Central memory CD8-positive, alpha-beta T cell (primary cell): ENCODE measurements at regions not wholly inside any gene's neighbourhood (a gene's known extent, or its start where the extent isn't known, plus 50 kb on each side); places are given as distances from the start of the nearest gene placed in this dataset.

Source experiments
- ATAC-seq: fragments of 150-1000 bp; cut with Tn5 transposase; replicated peaks from 2 replicates; pipeline ENCODE4 v1.10.0; 2022; ENCODE audit warnings: mild to moderate bottlenecking, moderate FRiP score, moderate number of reproducible peaks; ENCODE audit not compliant: poor library complexity, severe bottlenecking; ENCODE audit errors: extremely low read depth
- DNase-seq, 2 donors: peaks; one replicate each; pipeline ENCODE4 v3.0.0; 2021; ENCODE audit warnings: low spot score in 2 of 2
- H3K27ac Mint-ChIP-seq: one replicate; pipeline ENCODE4 v1.8.0; 2022; ENCODE audit warnings: low read depth, mild to moderate bottlenecking, moderate library complexity, mixed read lengths
- H3K27me3 Mint-ChIP-seq: one replicate; pipeline ENCODE4 v1.8.0; 2022; ENCODE audit warnings: mixed read lengths
- H3K36me3 Mint-ChIP-seq: one replicate; pipeline ENCODE4 v1.8.0; 2022; ENCODE audit warnings: mild to moderate bottlenecking, moderate library complexity, mixed read lengths; ENCODE audit not compliant: insufficient read depth
- H3K4me1 Mint-ChIP-seq: one replicate; pipeline ENCODE4 v1.8.0; 2022; ENCODE audit warnings: mixed read lengths
- H3K4me3 Mint-ChIP-seq: one replicate; pipeline ENCODE4 v1.8.0; 2022; ENCODE audit warnings: mild to moderate bottlenecking, moderate library complexity, mixed read lengths
- H3K9me3 Mint-ChIP-seq: one replicate; pipeline ENCODE4 v1.8.0; 2022; ENCODE audit warnings: mixed read lengths

DNA sequence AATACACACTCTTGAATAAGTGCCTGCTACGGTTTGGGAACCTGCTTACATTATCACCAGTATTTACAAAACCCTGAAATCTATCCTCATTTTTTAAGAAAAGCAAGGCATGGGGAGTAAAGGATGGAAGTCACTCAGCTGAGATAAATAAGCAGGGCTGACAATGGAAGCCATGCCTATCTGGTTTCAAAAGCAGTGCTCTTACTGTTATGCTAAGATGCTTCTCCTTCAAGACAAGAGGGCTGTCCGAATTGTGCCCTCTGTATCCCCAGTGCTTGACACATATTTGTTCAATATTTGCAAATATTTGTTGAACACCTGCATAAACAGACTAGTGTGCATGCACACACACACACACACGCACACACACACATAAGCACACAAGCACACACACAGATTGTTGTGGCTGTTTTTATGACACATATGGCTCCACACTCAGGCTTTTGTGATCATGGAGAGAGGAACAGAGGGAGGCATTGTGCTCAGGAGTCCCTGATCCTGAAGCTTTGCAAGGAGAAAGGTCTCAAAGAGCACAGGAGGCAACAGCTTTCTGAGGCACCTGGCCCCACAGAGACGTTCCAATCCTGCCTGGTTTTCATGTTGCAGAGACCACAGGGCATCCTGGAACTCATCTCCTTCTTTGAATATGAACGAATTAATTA is 401.6 kb upstream of the CDH11 start:
- no peak for ATAC-seq
- Mint-ChIP-seq H3K4me3 (no peak overlapping the region), H3K36me3 (no peaks in the 10 kb centered on the region), H3K4me1 (no peaks in the 10 kb centered on the region), H3K9me3 (peaks cover 16% of the 10 kb centered on the region), H3K27ac (no peak overlapping the region), H3K27me3 (no peaks in the 10 kb centered on the region)
- no peak for DNase-seq

DNA sequence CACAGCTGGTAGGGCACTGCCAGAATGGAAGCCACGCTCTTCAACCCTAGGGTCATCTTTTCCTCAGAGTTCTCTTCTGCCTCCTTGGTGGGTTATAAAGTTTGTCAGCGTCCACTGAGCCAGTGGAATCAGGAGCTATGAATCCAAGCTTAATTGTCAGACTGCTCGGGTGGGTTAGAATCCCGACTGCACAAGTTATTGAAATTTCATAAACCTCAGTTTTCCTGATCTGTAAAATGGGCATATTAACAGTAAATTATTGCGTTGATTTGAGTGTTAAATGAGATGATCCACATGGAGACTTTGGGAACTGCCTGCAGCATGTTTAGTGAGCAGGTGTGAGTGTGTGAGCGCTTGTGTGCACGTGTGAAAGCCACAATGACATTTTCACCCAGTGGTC is 400.5 kb upstream of the CDH11 start:
- Mint-ChIP-seq H3K4me1 (no peaks in the 10 kb centered on the region), H3K4me3 (no peak overlapping the region), H3K27me3 (no peaks in the 10 kb centered on the region), H3K36me3 (no peaks in the 10 kb centered on the region), H3K27ac (no peak overlapping the region), H3K9me3 (peaks cover 16% of the 10 kb centered on the region)
- DNase-seq (no peak), ATAC-seq (no peak)

DNA sequence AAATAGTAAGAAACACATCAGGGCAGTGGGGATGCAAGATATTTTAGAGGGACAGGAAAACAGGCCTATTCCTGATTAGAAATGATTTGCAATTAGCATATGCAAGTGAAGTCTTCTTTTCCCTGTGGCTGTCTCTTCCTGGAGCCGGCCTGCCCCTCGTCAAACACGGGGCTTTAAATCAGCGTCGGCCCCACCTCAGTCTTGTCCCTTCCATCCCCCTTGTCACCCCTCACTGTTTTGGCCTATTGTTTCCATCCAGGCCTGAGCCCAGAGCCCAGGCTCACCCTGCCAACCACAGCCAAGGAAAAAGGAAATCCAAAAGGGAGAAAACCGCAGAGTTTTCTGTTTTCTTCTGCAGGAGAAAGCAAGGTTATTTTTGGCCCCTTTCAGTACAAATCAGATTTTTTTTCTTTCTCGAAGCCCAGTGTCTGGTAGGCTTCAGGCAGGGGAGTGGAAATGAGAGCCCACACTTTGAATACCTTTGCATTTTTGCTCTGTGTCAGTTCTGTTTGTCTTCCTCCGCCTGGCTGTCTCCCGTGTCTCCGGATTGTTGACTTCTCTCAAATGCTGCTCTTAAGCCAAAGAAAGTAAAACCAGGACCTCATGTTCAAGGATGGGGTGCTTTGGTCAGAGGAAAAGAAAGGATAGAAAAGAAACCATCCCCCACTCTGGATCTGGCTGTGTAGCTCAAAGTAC is 399.9 kb upstream of the CDH11 start:
- Mint-ChIP-seq H3K9me3 (peaks cover 17% of the 10 kb centered on the region), H3K4me3 (no peak overlapping the region), H3K27me3 (no peaks in the 10 kb centered on the region), H3K36me3 (no peaks in the 10 kb centered on the region), H3K4me1 (no peaks in the 10 kb centered on the region), H3K27ac (peak overlapping the region; percentile 9)
- DNase-seq (no peak), ATAC-seq (no peak)

DNA sequence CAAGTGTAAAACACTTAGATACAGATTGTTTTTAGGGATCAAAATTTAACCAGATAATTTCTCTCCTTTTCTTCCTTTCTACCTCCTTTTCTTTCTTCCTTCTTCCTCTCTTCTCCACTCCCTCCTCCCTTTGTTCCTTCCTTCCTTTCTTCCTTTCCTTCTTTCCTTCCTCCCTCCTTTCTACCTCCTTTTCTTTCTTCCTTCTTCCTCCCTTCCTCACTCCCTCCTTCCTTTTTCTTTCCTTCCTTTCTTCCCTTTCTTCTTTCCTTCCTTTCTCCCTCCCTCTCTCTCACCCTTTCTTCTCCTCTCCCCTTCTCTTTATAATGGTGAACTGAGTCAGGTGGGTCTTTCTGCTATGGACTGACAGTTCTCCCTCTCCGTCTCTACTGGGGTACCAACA is 397.5 kb upstream of the CDH11 start:
- Mint-ChIP-seq H3K4me3 (no peak overlapping the region), H3K27ac (no peak overlapping the region), H3K9me3 (peaks cover 32% of the 10 kb centered on the region), H3K27me3 (no peaks in the 10 kb centered on the region), H3K36me3 (no peaks in the 10 kb centered on the region), H3K4me1 (no peaks in the 10 kb centered on the region)
- DNase-seq (no peak), ATAC-seq (no peak)

DNA sequence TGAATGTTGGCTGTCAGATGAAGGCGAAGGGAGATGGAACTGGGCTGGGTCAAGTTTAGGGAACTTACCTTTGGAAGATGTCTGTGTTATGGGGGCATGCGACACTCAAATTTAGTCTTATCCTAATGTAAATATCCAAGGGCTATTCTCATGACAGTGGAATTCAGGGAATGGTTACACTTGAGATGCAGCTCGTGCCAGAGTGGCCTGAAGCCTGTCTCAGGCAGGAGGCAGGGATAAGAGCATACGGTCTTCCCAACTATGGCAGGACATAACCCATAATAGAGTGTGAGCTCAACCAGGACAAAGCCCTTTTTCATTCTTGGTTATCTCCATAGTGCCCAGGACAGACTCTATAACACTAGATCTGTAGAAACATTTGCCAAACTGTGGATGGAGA is 393.3 kb upstream of the CDH11 start:
- no peaks in the 10 kb centered on the region for H3K4me1 Mint-ChIP-seq
- H3K36me3 Mint-ChIP-seq, result no peaks in the 10 kb centered on the region

DNA sequence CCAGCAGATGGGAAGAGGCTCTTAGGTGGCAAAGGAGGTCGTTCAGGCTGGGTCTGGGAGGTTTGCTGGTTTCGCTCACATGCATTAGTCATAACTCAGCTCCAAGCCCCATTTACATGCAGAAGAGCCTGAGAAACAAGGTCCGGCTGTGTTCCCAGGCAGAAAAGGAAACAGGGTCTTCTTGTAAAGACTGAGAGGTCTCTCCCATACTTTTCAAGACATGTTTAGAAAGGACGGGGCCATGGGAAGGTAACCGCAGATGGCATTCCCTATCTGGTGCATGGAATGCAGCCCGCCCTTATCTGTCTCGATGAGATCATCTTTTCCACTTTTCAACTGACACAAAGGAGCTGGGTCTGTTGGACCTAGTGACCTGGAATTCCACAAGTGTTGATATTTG is 389.0 kb upstream of the CDH11 start:
- Mint-ChIP-seq H3K27me3 (no peaks in the 10 kb centered on the region), H3K27ac (no peak overlapping the region), H3K4me1 (no peaks in the 10 kb centered on the region), H3K4me3 (no peak overlapping the region), H3K9me3 (peaks cover 35% of the 10 kb centered on the region), H3K36me3 (no peaks in the 10 kb centered on the region)
- ATAC-seq, result no peak
- no peak for DNase-seq

More for the DNA sequence above, 393.3 kb upstream of the CDH11 start:
- Mint-ChIP-seq H3K27ac (no peak overlapping the region), H3K4me3 (no peak overlapping the region), H3K9me3 (peaks cover 26% of the 10 kb centered on the region), H3K27me3 (no peaks in the 10 kb centered on the region)
- DNase-seq (no peak), ATAC-seq (no peak)

DNA sequence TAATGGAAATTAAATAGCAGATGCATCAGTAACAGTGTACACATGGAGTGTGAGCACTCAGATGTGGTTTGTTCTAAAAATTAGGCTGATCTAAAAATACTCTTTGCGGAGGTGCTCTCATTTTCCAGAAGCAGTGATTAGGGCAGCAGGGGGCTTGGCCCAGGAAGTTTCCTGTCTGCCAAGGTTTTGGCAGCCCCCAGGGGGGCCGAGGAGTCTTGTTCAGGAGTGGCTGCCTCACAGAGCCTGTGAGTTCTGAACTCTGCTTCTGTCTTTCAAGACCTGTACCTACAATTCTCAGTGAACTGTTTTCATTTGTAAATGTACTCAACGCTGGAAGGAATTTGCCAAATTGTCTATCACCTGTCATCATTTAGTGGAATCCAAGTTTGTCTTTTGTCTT is 388.4 kb upstream of the CDH11 start:
- H3K9me3 Mint-ChIP-seq, result peaks cover 30% of the 10 kb centered on the region
- ATAC-seq (no peak), DNase-seq (no peak)

DNA sequence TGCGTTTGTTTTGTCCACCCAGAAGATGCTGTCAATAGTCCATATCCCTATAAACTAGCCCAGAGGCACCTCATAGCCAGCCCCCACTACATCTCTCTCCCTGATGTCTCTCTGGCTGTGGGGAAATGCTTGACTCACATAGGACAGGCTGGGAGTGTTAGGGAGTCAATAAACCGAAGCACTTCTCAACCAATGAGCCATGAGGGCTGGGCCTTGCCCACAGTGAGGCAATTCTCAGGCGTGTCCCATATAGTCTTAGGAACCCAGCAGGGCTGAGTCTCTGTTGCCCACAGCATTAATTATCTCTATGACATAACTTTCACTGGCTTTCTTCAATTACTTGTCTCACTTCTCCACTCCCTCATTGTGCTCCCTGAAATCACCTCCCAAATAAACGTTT is 387.3 kb upstream of the CDH11 start:
- Mint-ChIP-seq H3K9me3 (peaks cover 25% of the 10 kb centered on the region), H3K4me1 (no peaks in the 10 kb centered on the region), H3K4me3 (no peak overlapping the region), H3K36me3 (no peaks in the 10 kb centered on the region), H3K27ac (no peak overlapping the region), H3K27me3 (no peaks in the 10 kb centered on the region)
- ATAC-seq, result no peak
- no peak for DNase-seq

More for the DNA sequence above, 388.4 kb upstream of the CDH11 start:
- no peak overlapping the region for H3K27ac Mint-ChIP-seq
- H3K36me3 Mint-ChIP-seq, result no peaks in the 10 kb centered on the region
- H3K4me3 Mint-ChIP-seq, result no peak overlapping the region
- no peaks in the 10 kb centered on the region for H3K27me3 Mint-ChIP-seq
- H3K4me1 Mint-ChIP-seq, result no peaks in the 10 kb centered on the region

DNA sequence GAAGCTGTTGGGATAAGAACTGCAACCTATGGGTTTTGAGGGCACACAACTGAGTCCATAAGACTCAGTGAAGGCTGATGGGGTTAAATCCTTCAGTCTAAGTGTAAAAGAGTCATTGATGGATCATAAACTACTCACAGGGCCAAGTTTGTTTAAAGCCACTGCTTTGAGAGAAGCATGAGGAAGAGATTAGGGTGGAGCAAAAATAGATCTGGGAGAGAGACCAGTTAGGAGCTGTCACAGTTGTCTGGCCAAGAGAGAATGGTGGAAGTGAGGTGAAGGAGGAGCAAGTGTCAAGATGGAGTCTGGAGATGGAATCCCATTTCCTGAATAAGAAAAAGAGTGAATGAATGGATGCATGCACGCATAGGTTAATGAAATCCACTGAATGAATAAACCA is 379.1 kb upstream of the CDH11 start:
- Mint-ChIP-seq H3K4me3 (no peak overlapping the region), H3K36me3 (no peaks in the 10 kb centered on the region), H3K27ac (no peak overlapping the region), H3K9me3 (peaks cover 26% of the 10 kb centered on the region), H3K4me1 (no peaks in the 10 kb centered on the region), H3K27me3 (no peaks in the 10 kb centered on the region)
- no peak for DNase-seq
- no peak for ATAC-seq

DNA sequence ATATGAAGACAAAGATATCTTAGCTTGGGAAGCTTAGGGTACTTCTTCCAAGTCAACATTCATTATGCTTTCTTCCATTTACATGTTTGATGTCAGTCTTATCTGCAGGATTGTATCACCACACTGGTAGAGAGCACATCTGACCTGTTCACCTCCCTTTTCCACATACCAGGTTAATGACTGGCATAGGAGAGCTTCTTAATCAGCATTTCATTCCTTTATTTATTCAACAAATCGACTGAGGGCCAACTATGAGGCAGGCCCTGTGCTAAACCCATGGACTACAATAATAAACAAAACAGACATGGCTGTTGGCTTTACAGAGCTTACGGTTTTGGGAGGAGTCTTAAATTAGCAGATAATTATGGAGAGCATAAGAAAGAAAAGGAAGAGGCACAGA is 378.1 kb upstream of the CDH11 start:
- no peaks in the 10 kb centered on the region for H3K36me3 Mint-ChIP-seq
- no peaks in the 10 kb centered on the region for H3K4me1 Mint-ChIP-seq
- no peak for ATAC-seq
- no peak overlapping the region for H3K4me3 Mint-ChIP-seq
- peaks cover 26% of the 10 kb centered on the region for H3K9me3 Mint-ChIP-seq
- no peak overlapping the region for H3K27ac Mint-ChIP-seq
- DNase-seq, result no peak
- H3K27me3 Mint-ChIP-seq, result no peaks in the 10 kb centered on the region

DNA sequence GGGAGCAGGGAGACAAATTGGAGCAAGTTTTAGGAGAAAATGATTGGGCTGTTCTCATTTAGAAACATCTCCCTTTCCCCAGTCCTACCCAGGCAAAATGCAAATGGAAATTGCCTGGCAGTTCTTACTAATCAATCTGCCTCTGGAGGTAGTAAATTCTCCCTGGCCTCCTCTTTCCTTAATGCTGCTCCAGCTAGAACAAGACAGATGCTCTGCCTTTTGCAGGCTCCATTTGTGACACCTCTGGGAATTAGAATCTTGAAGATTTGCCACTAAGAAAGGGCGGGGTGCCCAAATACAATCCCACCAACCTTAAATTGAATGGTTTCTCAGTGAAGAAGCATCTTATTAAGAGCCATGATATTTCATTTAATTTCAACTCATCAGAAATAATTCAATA is 377.7 kb upstream of the CDH11 start:
- no peaks in the 10 kb centered on the region for H3K4me1 Mint-ChIP-seq

DNA sequence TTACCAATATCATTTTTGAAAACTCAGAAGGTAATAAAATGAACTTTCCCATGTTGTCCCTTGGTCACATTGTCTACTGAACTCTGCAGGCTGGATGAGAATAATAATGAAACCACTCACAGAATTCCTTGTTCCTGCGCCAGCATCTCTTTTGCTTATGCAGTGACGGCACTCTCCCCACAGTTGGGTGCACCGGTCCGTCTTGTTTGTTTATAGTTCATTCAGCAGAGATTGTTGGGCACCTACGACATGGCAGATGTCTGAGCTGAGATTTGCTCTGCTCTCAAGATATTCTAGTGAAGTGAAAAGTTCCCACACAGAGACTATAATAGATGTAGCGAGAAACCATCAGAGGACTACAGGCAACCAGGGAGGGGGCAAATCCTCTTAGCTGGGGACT is 375.7 kb upstream of the CDH11 start:
- Mint-ChIP-seq H3K36me3 (no peaks in the 10 kb centered on the region), H3K27ac (no peak overlapping the region), H3K9me3 (peaks cover 22% of the 10 kb centered on the region), H3K4me1 (no peaks in the 10 kb centered on the region), H3K4me3 (no peak overlapping the region), H3K27me3 (no peaks in the 10 kb centered on the region)
- no peak for DNase-seq
- no peak for ATAC-seq

More for the DNA sequence above, 377.7 kb upstream of the CDH11 start:
- Mint-ChIP-seq H3K27ac (no peak overlapping the region), H3K4me3 (no peak overlapping the region), H3K9me3 (peaks cover 26% of the 10 kb centered on the region), H3K27me3 (no peaks in the 10 kb centered on the region), H3K36me3 (no peaks in the 10 kb centered on the region)
- ATAC-seq (no peak), DNase-seq (no peak)

DNA sequence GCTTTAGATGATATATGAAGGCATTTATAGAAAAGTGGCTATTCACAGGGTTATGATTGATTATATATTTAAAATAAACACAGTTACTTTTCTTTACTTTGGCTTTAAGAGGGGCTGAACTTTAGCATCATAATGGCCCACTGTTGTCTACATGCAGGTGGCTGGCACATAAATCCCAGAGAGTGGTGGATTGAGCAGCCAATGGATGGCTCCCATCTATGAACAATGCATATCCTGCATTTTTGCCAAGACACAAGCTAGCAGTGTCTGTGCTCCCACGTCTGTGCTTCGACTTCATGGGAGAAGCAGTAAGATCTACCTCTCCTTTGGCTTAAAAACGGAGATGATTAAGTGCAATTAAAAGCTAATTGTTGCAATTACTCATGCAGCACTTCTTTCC is 373.2 kb upstream of the CDH11 start:
- ATAC-seq (no peak), DNase-seq (no peak)
- H3K36me3 Mint-ChIP-seq, result no peaks in the 10 kb centered on the region
- no peak overlapping the region for H3K27ac Mint-ChIP-seq
- H3K4me3 Mint-ChIP-seq, result no peak overlapping the region
- H3K9me3 Mint-ChIP-seq, result peaks cover 13% of the 10 kb centered on the region
- H3K4me1 Mint-ChIP-seq, result no peaks in the 10 kb centered on the region
- H3K27me3 Mint-ChIP-seq, result no peaks in the 10 kb centered on the region
